Epithelial cell of prostate (primary cell): ENCODE measurements at regions not wholly inside any gene's neighbourhood (a gene's known extent, or its start where the extent isn't known, plus 50 kb on each side); places are given as distances from the start of the nearest gene placed in this dataset.
"Not testable (repeated sequence)": the region's sequence is repeated elsewhere in the genome, so short reads cannot be mapped to it uniquely, and the experiment has no call there.

Experiments used
- DNase-seq: peaks from one replicate; pipeline ENCODE4 v3.0.0-alpha.2; 2011; ENCODE audit warnings: low read depth, low spot score
- H3K27ac ChIP-seq: fragments of 450-650 bp; 2 replicates; pipeline ENCODE4 v1.5.1; 2017; ENCODE audit warnings: mild to moderate bottlenecking

DNA sequence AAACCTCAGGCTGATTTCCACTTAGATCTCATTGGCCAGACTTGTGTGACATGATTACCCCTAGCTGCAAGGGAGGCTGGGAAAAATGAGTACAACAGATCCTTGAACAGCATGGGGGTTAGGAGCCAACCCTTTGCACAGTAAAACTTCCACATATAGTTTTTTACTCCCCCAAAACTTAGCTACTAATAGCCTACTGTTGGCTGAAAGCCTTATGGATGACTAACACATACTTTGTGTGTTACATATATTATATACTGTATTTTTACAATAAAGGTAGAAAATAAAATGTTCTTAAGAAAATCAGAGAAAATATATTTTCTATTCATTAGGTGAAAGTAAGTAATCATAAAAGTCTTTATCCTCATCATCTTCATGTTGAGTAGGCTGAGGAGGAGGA, 217.4 kb downstream of the NMUR2 start:
- H3K27ac ChIP-seq = no peak overlapping the region
- no peak for DNase-seq

DNA sequence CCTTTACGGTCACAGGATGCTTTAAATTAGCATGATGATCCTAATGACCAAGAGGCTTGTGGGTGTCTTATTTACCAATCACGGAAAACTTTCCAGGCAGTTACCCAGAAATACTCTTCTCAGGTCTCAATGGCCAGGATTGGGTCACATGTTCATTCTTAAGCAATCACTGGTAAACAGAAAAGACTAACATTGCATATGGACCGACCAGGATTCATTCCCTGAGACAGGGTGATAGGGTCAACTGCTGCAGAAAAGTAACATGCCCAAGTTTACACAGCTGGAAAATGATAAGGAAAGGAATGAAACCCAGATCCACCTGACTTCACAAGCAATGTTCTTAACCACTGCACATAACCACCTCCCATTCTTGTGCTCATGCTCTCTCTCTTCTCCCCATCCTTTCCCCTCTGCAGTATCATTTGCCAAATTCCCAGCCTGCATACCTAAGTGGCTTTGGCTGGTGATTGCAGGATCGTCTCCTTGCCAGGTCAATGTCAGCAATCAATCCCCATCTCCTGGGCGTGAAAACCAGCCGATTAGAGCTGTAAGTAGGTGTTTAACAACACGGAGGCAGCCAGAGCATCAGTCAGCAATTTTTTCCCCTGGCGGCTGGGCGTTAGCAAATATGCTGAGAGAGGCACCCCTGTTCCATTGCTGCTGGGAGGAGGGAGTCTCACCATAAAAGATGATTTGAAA, 219.4 kb downstream of the NMUR2 start:
- no peak for DNase-seq
- no peak overlapping the region for H3K27ac ChIP-seq

DNA sequence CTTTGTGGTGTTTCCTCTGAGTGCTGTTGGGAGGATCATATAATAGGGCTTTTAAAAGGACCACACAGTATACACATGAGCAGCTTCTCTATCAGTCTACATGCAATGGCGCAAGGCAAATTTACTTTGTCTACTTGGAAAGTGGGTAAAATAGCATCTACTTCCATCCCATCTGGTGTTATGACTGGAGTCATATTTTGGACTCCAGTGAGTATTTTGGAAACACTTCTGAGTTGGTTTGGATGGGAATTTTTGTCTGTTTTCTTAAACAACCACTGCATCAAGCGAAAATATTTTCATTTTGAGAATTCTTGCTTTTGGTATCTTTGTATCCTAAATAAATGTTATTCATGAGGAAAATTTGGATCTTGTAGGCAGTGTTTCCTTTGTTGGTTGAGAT, 220.8 kb downstream of the NMUR2 start:
- no peak overlapping the region for H3K27ac ChIP-seq
- no peak for DNase-seq

GRCh38 chr5:152181461-152181860, 223.6 kb downstream of the NMUR2 start:
- peak; percentile 16 for DNase-seq

DNA sequence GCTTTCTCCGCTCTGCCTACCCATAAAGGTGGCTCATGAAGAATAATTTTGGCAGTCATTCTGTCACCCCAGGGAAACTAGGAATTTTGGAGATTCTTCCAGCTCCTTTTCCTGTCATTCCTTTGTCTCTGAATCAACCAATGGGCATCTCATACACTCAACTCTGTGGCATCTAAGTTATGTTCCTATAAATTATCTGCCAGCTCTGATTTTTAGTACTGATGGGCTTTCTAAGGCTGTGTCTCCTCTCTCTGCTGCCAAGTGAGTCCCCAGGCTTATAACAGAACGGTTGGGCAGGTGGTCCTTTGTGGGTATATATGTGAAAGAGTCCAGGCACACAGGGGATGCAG, 226.8 kb downstream of the NMUR2 start:
- no peak overlapping the region for H3K27ac ChIP-seq
- no peak for DNase-seq

More at GRCh38 chr5:152181461-152181860, 223.6 kb downstream of the NMUR2 start:
- H3K27ac ChIP-seq = no peak overlapping the region

GRCh38 chr5:152177626-152178349, 227.3 kb downstream of the NMUR2 start:
- no peak overlapping the region for H3K27ac ChIP-seq
- no peak for DNase-seq

GRCh38 chr5:152171888-152172287, 233.2 kb downstream of the NMUR2 start:
- no peak overlapping the region for H3K27ac ChIP-seq
- DNase-seq = no peak

DNA sequence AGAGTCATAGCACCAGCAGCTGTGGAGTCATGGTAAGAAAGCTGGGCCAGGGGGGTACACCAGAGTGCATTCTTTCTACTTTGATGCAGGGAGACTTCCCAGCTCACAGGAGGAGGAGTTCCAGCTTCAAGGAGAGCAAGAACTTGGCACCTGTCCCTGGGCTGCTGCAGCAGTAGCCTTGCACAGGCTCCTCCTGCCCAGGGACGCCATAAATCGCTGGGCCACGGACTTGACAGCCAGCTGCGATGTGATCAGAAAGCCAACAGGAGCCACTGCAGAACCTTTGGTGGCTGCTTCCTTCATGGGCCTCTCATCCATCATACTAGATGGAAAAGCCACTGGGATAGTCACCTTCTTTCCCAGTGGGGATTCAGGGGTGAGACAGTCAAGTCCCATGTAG, 234.7 kb downstream of the NMUR2 start:
- no peak overlapping the region for H3K27ac ChIP-seq
- DNase-seq = no peak

DNA sequence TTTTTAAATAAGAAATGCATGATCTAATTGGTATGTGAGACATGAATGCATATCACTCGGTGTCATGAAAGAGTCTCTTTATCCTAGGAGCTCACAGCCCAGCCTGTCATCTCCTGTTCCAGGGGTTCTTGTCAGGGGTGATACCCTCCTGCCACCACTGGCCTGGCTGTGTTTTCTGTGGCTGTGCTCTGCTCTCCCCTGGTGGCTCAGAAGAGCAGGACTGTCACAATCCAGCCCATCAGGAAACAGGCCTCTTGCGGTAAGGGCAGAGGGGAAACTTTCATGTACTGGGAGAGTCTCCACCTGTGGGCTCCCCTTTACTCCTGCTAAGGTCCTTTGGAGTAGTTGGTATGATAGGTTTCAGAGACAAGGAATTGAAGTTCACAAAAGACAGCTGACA, 240.2 kb upstream of the GLRA1 start:
- no peak overlapping the region for H3K27ac ChIP-seq
- no peak for DNase-seq

- not testable (repeated sequence) for H3K27ac ChIP-seq, DNase-seq
Observed at GRCh38 chr5:152159894-152160293, 235.2 kb upstream of the GLRA1 start.

DNA sequence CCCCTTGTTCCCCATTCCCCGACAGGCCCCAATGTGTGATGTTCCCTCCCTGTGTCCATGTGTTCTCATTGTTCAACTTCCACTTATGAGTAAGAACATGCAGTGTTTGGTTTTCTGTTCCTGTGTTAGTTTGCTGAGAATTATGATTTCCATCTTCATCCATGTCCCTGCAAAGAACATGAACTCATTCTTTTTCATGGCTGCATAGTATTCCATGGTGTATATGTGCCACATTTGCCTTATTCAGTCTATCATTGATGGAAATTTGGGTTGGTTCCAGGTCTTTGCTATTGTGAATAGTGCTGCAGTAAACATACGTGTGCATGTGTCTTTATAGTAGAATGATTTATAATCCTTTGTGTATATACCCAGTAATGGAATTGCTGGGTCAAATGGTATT, 229.8 kb upstream of the GLRA1 start:
- not testable (repeated sequence) for H3K27ac ChIP-seq, DNase-seq

DNA sequence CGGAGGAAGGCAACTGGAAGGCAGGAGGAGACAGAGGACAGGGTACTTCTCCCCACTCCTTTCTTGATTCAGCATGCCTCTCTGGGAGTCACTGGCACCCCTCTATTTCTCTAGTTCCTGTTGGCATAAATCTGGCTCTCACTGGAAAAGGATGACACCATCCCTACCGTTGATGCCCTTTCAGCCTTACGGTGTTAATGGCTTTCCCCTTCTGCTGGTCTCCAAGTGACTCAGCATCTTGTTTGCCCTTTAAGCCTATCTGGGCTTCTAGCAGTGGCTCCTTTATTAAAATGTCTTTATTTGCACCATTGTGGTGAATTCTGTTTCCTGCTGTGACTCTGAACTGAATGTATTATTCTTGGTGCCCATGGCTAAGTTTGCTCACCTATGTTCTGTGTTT, 227.3 kb upstream of the GLRA1 start:
- DNase-seq = no peak
- H3K27ac ChIP-seq = no peak overlapping the region

- no peak for DNase-seq
- no peak overlapping the region for H3K27ac ChIP-seq
Observed at GRCh38 chr5:152151113-152151512, 226.5 kb upstream of the GLRA1 start.

- no peak overlapping the region for H3K27ac ChIP-seq
- DNase-seq = no peak
Observed at GRCh38 chr5:152147286-152147685, 222.6 kb upstream of the GLRA1 start.

GRCh38 chr5:152146566-152146965, 221.9 kb upstream of the GLRA1 start:
- DNase-seq = no peak
- no peak overlapping the region for H3K27ac ChIP-seq

DNA sequence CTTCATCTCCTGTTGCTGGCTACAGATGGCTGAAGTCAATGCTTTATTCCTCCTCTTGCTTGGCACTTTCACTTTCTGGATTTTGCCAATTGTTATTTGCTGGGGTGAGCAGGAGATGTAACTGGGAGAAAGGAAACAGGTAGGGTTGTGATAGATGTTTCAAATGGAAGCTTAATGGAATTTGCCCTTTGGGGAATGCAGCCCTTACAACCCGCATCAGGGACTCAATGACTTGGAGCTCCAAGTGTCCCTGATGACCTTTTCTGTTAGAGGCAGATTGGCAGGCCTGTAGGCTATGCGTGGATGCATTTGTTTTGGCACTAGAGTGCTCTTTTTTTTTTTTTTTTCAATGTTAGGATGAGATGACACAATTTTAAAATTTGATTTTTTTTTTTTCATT, 219.9 kb upstream of the GLRA1 start:
- H3K27ac ChIP-seq = no peak overlapping the region
- no peak for DNase-seq

DNA sequence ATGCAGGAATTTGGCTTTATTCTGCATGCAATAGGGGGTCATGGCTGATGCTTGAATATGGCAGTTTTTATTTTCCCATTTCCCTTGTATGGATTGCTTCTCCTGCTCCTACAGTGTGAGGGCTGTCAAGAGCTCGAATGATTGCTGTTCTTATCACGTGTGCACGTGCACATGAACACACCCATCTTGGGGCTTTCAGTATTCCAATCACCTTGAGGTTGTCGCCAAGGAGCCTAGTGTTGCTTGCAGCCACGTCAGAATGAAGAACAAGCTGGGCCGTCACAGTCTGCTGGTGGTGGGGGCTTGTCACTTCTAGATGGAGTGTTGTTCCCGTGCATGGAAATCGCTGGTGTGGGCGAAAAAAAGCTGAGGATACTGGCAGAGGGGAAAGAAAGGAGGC, 219.4 kb upstream of the GLRA1 start:
- H3K27ac ChIP-seq = no peak overlapping the region
- no peak for DNase-seq

DNA sequence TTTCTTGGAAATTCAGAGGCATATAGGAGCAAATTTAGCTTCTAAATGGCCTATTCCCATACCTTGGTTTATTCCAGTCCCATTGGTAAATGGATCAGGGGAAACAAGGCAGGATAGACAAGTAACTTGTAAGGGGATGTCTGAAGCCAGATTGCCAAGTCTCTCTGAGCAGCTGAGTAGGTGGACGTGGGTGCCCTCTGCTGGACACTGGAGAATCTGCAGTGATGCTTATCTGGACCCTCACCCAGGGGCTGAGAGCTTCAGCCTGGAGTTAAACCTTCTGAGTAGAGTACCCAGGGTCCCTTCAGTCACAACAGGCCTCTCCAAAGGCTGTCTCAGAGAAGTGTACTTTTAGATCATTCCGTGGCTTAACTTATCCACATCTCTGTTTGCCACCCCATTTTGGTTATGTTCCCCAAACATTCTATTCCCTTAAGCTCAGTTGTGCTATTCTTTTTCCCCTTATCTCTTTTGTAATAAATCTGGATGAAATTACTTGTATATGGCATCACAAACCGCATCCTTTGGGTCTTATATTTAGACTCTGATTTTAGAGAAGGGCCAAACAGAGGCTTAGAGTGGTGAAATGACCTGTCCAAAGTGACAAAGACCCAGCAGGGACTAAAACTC, 218.3 kb upstream of the GLRA1 start:
- DNase-seq = no peak
- H3K27ac ChIP-seq = no peak overlapping the region

- no peak overlapping the region for H3K27ac ChIP-seq
- no peak for DNase-seq
Observed at GRCh38 chr5:152140347-152140746, 215.7 kb upstream of the GLRA1 start.

DNA sequence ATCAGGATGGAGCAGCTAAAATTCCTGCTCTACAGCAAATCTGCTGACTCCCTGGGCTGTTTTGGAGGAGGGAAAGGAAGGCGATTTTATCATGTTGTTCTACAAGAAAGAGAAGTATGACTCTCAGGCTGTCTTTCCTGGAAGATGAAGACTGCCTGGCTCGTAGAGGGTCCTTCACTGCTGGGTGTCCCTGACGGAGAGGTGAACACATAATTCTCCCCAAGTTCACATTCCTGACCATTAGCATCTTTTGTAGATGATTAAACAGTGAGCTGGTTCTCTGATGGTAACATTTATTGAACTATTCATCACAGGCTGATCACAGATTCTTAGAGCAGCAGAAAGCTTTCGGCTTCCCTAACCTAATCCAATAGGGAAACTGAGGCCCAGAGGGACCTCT, 212.4 kb upstream of the GLRA1 start:
- no peak for DNase-seq
- H3K27ac ChIP-seq = no peak overlapping the region

DNA sequence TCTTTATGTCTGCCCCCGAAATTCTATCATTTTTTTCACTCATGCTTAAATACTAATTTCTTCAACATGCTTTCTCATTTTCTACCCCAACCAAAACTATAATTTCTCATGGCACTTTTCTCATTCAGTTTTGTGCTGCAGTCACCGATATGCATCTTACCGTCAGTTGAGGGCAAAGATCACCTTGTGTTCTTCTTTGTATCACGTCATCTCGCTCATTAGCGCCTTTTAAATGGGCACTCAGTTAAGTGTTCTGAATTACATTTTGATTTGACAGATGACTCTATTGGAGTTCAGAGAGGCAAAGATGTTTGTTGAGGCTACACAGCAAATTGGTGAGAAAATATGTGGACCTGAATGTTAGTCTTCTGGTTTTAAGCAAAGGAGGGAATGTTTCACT, 211.7 kb upstream of the GLRA1 start:
- no peak for DNase-seq
- H3K27ac ChIP-seq = no peak overlapping the region

DNA sequence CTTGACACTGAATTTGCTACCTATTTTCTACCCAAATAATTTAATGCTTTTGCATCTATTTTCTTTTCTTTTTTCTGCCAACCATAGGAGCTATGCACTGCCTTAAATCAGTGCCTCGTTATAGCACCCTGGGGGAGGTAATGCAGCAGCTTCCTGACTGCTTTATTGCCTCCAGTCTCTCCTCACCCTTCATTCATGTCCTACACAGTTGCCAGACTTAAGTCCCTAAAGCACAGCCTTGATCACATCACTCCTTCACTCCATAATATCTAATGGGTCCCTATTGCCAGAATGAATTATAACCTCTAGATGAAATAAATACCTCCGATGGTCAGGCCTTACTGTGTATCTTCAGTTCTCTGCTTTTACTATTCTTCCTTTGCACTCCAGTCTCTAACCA, 211.2 kb upstream of the GLRA1 start:
- no peak overlapping the region for H3K27ac ChIP-seq
- DNase-seq = no peak
